Neural cell (in vitro differentiated cells): ENCODE measurements at regions not wholly inside any gene's neighbourhood (a gene's known extent, or its start where the extent isn't known, plus 50 kb on each side); places are given as distances from the start of the nearest gene placed in this dataset.

Source experiments
- H2AFZ ChIP-seq: fragments of 200-600, 300-800 bp; sonication (generic), shearing (Covaris generic); 2 replicates; pipeline ENCODE4 v1.6.0; 2014; ENCODE audit warnings: low read depth, mild to moderate bottlenecking, antibody characterized with exemption, low read length, moderate library complexity
- H3F3A ChIP-seq: fragments of 200-600 bp; shearing (Covaris generic); 2 replicates; pipeline ENCODE4 v1.6.1; 2016; ENCODE audit warnings: mild to moderate bottlenecking, moderate library complexity, mixed read lengths, antibody characterized with exemption, low read length; ENCODE audit not compliant: insufficient read depth, poor library complexity, severe bottlenecking
- H3K27ac ChIP-seq: fragments of 200-600, 300-800 bp; sonication (generic), shearing (Covaris generic); 2 replicates; pipeline ENCODE4 v1.5.1; 2014; ENCODE audit warnings: mild to moderate bottlenecking, low read length, moderate library complexity
- H3K27me3 ChIP-seq: fragments of 300-800, 200-600 bp; sonication (generic), shearing (Covaris generic); 2 replicates; pipeline ENCODE4 v1.6.0; 2014; ENCODE audit warnings: mild to moderate bottlenecking, low read depth, low read length, moderate library complexity; ENCODE audit not compliant: insufficient read depth
- H3K36me3 ChIP-seq: fragments of 300-800, 200-600 bp; sonication (generic), shearing (Covaris generic); 2 replicates; pipeline ENCODE4 v1.5.1; 2014; ENCODE audit warnings: mild to moderate bottlenecking, antibody characterized with exemption, low read length, moderate library complexity; ENCODE audit not compliant: insufficient read depth
- H3K4me2 ChIP-seq: fragments of 300-800, 200-600 bp; sonication (generic), shearing (Covaris generic); 2 replicates; pipeline ENCODE4 v1.6.0; 2014; ENCODE audit warnings: mild to moderate bottlenecking, low read length
- H3K4me3 ChIP-seq: fragments of 300-800, 200-600 bp; sonication (generic), shearing (Covaris generic); 2 replicates; pipeline ENCODE4 v1.5.1; 2014; ENCODE audit warnings: mild to moderate bottlenecking, low read length, moderate library complexity
- H3K79me2 ChIP-seq: fragments of 200-600 bp; shearing (Covaris generic); replicated peaks from 2 replicates; pipeline ENCODE4 v1.6.0; 2014; ENCODE audit warnings: mild to moderate bottlenecking, low read length, moderate library complexity; ENCODE audit not compliant: insufficient read depth
- H3K9ac ChIP-seq: fragments of 300-800, 200-600 bp; sonication (generic), shearing (Covaris generic); 2 replicates; pipeline ENCODE4 v1.6.1; 2016; ENCODE audit warnings: mild to moderate bottlenecking, low read length, mixed read lengths
- H3K9me2 ChIP-seq: fragments of 200-600 bp; shearing (Covaris generic); 2 replicates; pipeline ENCODE4 v1.6.1; 2016; ENCODE audit warnings: mild to moderate bottlenecking, low read length, mixed read lengths; ENCODE audit not compliant: insufficient read depth
- H3K9me3 ChIP-seq: fragments of 200-600, 300-800 bp; sonication (generic), shearing (Covaris generic); 2 replicates; pipeline ENCODE4 v1.6.1; 2016; ENCODE audit warnings: mild to moderate bottlenecking, mixed run types, low read length, moderate library complexity, mixed read lengths
- H4K20me1 ChIP-seq: fragments of 200-600 bp; shearing (Covaris generic); 2 replicates; pipeline ENCODE4 v1.6.1; 2016; ENCODE audit warnings: mild to moderate bottlenecking, mixed run types; ENCODE audit not compliant: insufficient read depth
- EP300 ChIP-seq: fragments of 450-650 bp; conservative IDR thresholded peaks from 2 replicates; pipeline ENCODE4 v1.6.1; 2014; ENCODE audit warnings: antibody characterized with exemption, mild to moderate bottlenecking, moderate library complexity; ENCODE audit not compliant: poor library complexity, severe bottlenecking
- EZH2 ChIP-seq: fragments of 200-600, 300-800 bp; shearing (Covaris generic), sonication (generic); IDR thresholded peaks from 2 replicates; pipeline ENCODE4 v1.6.1; 2014; ENCODE audit warnings: antibody characterized with exemption, low read length, borderline replicate concordance, mild to moderate bottlenecking; ENCODE audit not compliant: insufficient read depth, poor library complexity, severe bottlenecking
- MXI1 ChIP-seq: fragments of 450-650 bp; conservative IDR thresholded peaks from 2 replicates; pipeline ENCODE4 v1.6.1; 2014; ENCODE audit warnings: antibody characterized with exemption, mild to moderate bottlenecking; ENCODE audit not compliant: poor library complexity, severe bottlenecking
- POLR2AphosphoS5 ChIP-seq: IDR thresholded peaks from 2 replicates; pipeline ENCODE4 v1.6.1; 2012
- RAD21 ChIP-seq: fragments of 450-650 bp; conservative IDR thresholded peaks from 2 replicates; pipeline ENCODE4 v1.6.1; 2014; ENCODE audit warnings: antibody characterized with exemption, mild to moderate bottlenecking, moderate library complexity
- SMC3 ChIP-seq: fragments of 450-650 bp; conservative IDR thresholded peaks from 2 replicates; pipeline ENCODE4 v1.6.1; 2014; ENCODE audit warnings: antibody characterized with exemption, mild to moderate bottlenecking, moderate library complexity; ENCODE audit not compliant: poor library complexity
- TAF1 ChIP-seq: IDR thresholded peaks from 2 replicates; pipeline ENCODE4 v1.6.1; 2012; ENCODE audit warnings: low read depth
- TF ChIP-seq, protein P1 (sequence below): fragments of 450-650 bp; IDR thresholded peaks from 2 replicates; pipeline ENCODE4 v1.5.1; 2014; ENCODE audit warnings: antibody characterized with exemption, mild to moderate bottlenecking, moderate library complexity; ENCODE audit not compliant: poor library complexity, severe bottlenecking
- TF ChIP-seq, protein P2 (sequence below): IDR thresholded peaks from 2 replicates; pipeline ENCODE4 v1.6.1; 2012; ENCODE audit warnings: borderline replicate concordance

DNA sequence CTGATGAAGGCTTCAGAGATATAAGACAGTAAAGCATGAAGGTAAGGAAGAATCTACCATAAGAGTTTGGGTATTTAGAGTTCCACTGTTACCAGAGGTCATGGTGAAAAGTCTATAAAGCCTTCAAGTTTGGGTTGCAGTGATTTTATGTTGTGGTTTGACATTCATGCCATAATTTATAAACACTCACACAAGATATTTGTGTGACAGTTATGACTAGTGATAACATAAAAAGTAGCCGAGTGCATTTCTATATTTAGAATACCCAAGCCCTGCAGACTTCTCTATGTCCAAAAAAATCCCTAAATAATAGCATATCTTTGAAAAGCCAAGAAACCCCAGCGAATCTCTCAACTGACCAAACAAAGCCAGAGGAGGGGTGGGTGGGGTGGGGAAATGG is 229.9 kb downstream of the CXCL12 start:
- Histone ChIP-seq H3K9ac (no peak overlapping the region), H3K4me3 (no peak overlapping the region), H3K36me3 (no peaks in the 10 kb centered on the region), H3K9me3 (no peaks in the 10 kb centered on the region), H2AFZ (no peak overlapping the region), H3K27ac (no peak overlapping the region), H3F3A (no peaks in the 10 kb centered on the region), H3K79me2 (no peaks in the 10 kb centered on the region), H3K9me2 (no peaks in the 10 kb centered on the region), H3K27me3 (no peaks in the 10 kb centered on the region), H3K4me2 (no peak overlapping the region), H4K20me1 (no peaks in the 10 kb centered on the region)
- TF ChIP-seq TAF1 = no peak
- TF ChIP-seq, protein P1, sequence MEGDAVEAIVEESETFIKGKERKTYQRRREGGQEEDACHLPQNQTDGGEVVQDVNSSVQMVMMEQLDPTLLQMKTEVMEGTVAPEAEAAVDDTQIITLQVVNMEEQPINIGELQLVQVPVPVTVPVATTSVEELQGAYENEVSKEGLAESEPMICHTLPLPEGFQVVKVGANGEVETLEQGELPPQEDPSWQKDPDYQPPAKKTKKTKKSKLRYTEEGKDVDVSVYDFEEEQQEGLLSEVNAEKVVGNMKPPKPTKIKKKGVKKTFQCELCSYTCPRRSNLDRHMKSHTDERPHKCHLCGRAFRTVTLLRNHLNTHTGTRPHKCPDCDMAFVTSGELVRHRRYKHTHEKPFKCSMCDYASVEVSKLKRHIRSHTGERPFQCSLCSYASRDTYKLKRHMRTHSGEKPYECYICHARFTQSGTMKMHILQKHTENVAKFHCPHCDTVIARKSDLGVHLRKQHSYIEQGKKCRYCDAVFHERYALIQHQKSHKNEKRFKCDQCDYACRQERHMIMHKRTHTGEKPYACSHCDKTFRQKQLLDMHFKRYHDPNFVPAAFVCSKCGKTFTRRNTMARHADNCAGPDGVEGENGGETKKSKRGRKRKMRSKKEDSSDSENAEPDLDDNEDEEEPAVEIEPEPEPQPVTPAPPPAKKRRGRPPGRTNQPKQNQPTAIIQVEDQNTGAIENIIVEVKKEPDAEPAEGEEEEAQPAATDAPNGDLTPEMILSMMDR = no peak
- TF ChIP-seq RAD21 = no peak
- TF ChIP-seq, protein P2, sequence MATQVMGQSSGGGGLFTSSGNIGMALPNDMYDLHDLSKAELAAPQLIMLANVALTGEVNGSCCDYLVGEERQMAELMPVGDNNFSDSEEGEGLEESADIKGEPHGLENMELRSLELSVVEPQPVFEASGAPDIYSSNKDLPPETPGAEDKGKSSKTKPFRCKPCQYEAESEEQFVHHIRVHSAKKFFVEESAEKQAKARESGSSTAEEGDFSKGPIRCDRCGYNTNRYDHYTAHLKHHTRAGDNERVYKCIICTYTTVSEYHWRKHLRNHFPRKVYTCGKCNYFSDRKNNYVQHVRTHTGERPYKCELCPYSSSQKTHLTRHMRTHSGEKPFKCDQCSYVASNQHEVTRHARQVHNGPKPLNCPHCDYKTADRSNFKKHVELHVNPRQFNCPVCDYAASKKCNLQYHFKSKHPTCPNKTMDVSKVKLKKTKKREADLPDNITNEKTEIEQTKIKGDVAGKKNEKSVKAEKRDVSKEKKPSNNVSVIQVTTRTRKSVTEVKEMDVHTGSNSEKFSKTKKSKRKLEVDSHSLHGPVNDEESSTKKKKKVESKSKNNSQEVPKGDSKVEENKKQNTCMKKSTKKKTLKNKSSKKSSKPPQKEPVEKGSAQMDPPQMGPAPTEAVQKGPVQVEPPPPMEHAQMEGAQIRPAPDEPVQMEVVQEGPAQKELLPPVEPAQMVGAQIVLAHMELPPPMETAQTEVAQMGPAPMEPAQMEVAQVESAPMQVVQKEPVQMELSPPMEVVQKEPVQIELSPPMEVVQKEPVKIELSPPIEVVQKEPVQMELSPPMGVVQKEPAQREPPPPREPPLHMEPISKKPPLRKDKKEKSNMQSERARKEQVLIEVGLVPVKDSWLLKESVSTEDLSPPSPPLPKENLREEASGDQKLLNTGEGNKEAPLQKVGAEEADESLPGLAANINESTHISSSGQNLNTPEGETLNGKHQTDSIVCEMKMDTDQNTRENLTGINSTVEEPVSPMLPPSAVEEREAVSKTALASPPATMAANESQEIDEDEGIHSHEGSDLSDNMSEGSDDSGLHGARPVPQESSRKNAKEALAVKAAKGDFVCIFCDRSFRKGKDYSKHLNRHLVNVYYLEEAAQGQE = no peak
- no peak for TF ChIP-seq POLR2AphosphoS5
- no peak for TF ChIP-seq EZH2
- no peak for TF ChIP-seq MXI1
- TF ChIP-seq SMC3 = no peak
- no peak for TF ChIP-seq EP300

DNA sequence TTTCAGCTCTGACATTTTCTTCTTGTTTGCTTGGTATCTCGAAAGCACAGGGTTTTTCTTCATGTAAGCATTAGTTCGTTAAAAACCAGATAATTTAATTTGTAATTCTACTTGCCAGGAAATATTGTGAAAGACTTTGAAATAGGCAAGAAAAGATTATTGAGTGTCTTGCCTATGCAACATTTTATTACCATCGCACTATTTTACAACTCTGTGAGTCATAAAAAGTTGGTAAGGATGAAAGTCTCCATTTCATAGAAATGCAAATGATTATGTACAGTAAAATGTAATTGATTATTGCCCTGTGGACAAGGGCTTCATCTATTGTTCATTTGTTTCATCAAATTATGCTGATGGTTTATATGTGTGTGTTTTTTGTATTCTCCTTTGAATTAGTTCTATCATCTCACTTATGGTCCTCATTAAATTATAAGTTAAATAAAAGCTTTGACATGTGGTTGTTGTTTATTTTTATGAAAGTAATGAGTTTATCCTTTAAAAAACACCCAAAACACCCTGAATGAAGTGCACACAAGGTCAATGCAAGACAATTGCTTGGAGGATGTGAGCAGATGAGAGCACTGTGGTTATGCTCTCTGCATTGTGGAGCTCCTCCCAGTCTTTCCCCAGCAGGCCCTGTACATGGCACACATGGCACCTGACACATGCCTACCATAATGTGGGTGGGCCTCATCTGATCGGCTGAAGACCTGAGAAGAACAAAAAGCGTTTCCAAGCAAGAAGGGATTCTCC is 230.8 kb downstream of the CXCL12 start:
- Histone ChIP-seq H3K27ac (no peak overlapping the region), H3K9me2 (no peaks in the 10 kb centered on the region), H3K9me3 (no peaks in the 10 kb centered on the region), H2AFZ (no peak overlapping the region), H3F3A (no peaks in the 10 kb centered on the region), H3K4me2 (no peak overlapping the region), H3K9ac (no peak overlapping the region), H4K20me1 (no peaks in the 10 kb centered on the region), H3K79me2 (no peaks in the 10 kb centered on the region), H3K36me3 (no peaks in the 10 kb centered on the region), H3K4me3 (no peak overlapping the region), H3K27me3 (no peaks in the 10 kb centered on the region)
- TF ChIP-seq, protein P1 = no peak
- TF ChIP-seq TAF1 (no peak), POLR2AphosphoS5 (no peak), SMC3 (no peak), RAD21 (no peak), MXI1 (no peak)
